Cardiac muscle cell (in vitro differentiated cells and primary cell): ENCODE measurements at regions not wholly inside any gene's neighbourhood (a gene's known extent, or its start where the extent isn't known, plus 50 kb on each side); places are given as distances from the start of the nearest gene placed in this dataset.
"Not testable (repeated sequence)": the region's sequence is repeated elsewhere in the genome, so short reads cannot be mapped to it uniquely, and the experiment has no call there.

Experiments used
- DNase-seq, 2 donors: peaks; one replicate each; pipeline versions ENCODE4 v3.0.0 to v3.0.0-alpha.2; 2010 to 2017; ENCODE audit warnings: low read depth in 1 of 2, low spot score in 1 of 2
- H3K27ac ChIP-seq: fragments of 200-600 bp; sonication (generic); 2 replicates; pipeline ENCODE4 v1.5.1; 2016
- H3K27me3 ChIP-seq: fragments of 200-600 bp; sonication (generic); 2 replicates; pipeline ENCODE4 v1.6.0; 2016; ENCODE audit warnings: control low read depth
- H3K36me3 ChIP-seq: fragments of 200-600 bp; sonication (generic); 2 replicates; pipeline ENCODE4 v1.5.1; 2016; ENCODE audit warnings: control low read depth
- H3K4me1 ChIP-seq: fragments of 200-600 bp; sonication (generic); 2 replicates; pipeline ENCODE4 v1.8.1; 2017; ENCODE audit warnings: low read depth, mild to moderate bottlenecking, mixed run types
- H3K4me3 ChIP-seq: fragments of 200-600 bp; sonication (generic); 2 replicates; pipeline ENCODE4 v1.5.1; 2016; ENCODE audit warnings: mild to moderate bottlenecking
- H3K9me3 ChIP-seq: fragments of 200-600 bp; sonication (generic); 2 replicates; pipeline ENCODE4 v1.5.1; 2017; ENCODE audit warnings: low read depth, mild to moderate bottlenecking, control low read depth
- TF ChIP-seq, protein P1 (sequence below): IDR thresholded peaks from 2 replicates; pipeline ENCODE4 v1.5.1; 2012; ENCODE audit warnings: low read depth, mild to moderate bottlenecking, low read length

DNA sequence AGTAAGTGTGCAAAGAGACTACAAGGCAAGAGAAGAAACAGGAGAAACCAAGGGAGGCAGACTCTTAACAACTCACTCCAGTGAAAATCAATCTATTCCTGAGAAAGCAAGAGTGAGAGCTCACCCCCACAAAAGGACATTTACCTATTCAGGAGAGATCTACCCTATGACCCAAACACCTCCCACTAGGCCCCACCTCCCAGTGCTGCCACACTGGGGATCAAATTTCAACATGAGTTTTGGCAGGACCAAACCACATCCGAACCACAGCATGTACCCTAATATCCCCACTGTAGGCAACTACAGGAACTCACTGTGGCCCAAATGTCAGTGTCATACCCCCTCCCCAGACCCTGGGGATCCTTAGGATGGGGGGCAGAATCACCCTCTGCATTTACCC, 526.2 kb upstream of the B3GAT1 start:
- TF ChIP-seq, protein P1, sequence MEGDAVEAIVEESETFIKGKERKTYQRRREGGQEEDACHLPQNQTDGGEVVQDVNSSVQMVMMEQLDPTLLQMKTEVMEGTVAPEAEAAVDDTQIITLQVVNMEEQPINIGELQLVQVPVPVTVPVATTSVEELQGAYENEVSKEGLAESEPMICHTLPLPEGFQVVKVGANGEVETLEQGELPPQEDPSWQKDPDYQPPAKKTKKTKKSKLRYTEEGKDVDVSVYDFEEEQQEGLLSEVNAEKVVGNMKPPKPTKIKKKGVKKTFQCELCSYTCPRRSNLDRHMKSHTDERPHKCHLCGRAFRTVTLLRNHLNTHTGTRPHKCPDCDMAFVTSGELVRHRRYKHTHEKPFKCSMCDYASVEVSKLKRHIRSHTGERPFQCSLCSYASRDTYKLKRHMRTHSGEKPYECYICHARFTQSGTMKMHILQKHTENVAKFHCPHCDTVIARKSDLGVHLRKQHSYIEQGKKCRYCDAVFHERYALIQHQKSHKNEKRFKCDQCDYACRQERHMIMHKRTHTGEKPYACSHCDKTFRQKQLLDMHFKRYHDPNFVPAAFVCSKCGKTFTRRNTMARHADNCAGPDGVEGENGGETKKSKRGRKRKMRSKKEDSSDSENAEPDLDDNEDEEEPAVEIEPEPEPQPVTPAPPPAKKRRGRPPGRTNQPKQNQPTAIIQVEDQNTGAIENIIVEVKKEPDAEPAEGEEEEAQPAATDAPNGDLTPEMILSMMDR, result no peak
- Histone ChIP-seq H3K27me3 (no peaks in the 10 kb centered on the region), H3K36me3 (no peaks in the 10 kb centered on the region), H3K9me3 (no peaks in the 10 kb centered on the region), H3K4me3 (no peak overlapping the region), H3K4me1 (no peaks in the 10 kb centered on the region), H3K27ac (no peak overlapping the region)
- no peak for DNase-seq

DNA sequence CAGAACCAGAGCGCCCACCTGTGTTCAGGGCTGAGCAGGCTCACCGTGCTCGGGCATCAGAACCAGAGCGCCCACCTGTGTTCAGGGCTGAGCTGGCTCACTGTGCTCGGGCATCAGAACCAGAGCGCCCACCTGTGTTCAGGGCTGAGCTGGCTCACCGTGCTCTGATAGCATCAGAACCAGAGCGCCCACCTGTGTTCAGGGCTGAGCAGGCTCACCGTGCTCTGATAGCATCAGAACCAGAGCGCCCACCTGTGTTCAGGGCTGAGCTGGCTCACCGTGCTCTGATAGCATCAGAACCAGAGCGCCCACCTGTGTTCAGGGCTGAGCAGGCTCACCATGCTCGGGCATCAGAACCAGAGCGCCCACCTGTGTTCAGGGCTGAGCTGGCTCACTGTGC, 525.2 kb upstream of the B3GAT1 start:
- not testable (repeated sequence) for H3K4me1 ChIP-seq, DNase-seq, H3K4me3 ChIP-seq, H3K9me3 ChIP-seq, H3K27me3 ChIP-seq, H3K36me3 ChIP-seq, H3K27ac ChIP-seq

DNA sequence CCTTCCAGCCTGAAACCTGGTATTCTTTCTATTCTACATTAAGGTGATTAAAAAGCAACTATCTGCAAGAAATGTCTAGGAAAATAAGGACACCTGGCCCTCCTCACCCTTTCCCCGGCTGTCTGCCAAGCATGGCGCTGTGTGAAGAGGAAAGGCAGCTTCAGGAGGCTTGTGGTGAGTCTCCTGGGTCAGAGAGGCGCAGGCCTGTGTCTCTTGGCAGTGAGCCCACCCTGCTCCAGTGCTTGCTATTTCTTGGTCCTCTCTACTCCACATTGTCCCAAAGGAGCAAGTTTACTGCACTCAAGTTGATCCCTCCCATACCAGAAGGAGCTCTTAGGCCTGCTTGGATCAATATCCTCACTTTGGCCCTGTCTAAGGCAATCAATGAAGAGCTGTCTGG, 520.7 kb upstream of the B3GAT1 start:
- DNase-seq, result no peak
- H3K4me3 ChIP-seq, result no peak overlapping the region
- no peaks in the 10 kb centered on the region for H3K4me1 ChIP-seq
- no peaks in the 10 kb centered on the region for H3K9me3 ChIP-seq
- no peak overlapping the region for H3K27ac ChIP-seq
- H3K36me3 ChIP-seq, result no peaks in the 10 kb centered on the region
- no peaks in the 10 kb centered on the region for H3K27me3 ChIP-seq
- TF ChIP-seq, protein P1, result no peak

DNA sequence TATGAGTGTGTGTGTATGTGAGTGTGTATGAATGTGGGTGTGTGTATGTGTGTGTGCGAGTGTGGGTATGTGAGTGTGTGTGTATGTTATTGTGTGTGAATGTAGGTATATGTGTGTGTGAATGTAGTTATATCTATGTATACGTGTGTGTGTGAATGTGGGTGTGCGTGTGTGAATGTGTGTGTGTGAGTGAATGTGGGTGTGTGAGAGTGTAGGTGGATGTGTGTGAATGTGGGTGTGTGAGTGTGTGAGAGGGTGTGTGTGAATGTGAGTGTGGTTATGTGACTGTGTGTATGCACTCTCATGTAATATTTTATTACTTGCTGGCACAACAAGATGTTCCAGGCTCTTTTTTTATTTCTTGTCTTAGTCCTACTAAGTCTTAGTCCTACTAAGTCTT, 513.4 kb upstream of the B3GAT1 start:
- no peak for DNase-seq

DNA sequence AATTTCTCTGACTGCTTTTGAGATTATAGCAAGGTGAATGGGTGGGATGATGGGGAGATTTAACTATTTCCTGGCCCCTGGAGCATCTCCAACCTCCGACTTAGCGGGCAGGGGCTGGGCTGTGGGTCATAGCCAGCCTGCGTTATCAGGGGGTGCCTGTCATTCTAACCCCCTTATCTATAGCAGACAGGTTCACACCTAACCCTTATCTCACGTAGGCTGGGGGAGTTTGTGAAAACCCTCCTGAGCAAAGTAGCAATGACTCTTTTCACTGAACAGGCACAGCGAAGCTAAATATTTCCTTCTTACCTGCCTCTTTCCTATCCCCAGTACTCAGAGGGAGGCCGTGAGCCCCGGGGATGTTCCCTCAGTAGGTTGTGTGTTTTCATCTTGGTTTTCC, 511.4 kb upstream of the B3GAT1 start:
- H3K36me3 ChIP-seq, result no peaks in the 10 kb centered on the region
- H3K4me1 ChIP-seq, result no peaks in the 10 kb centered on the region
- TF ChIP-seq, protein P1, result no peak
- no peak for DNase-seq
- no peaks in the 10 kb centered on the region for H3K27me3 ChIP-seq
- H3K4me3 ChIP-seq, result no peak overlapping the region
- no peaks in the 10 kb centered on the region for H3K9me3 ChIP-seq
- H3K27ac ChIP-seq, result no peak overlapping the region

More for the DNA sequence above, 513.4 kb upstream of the B3GAT1 start:
- H3K4me1 ChIP-seq, result no peaks in the 10 kb centered on the region
- TF ChIP-seq, protein P1, result no peak
- H3K27ac ChIP-seq, result no peak overlapping the region
- H3K9me3 ChIP-seq, result no peaks in the 10 kb centered on the region
- H3K4me3 ChIP-seq, result no peak overlapping the region
- H3K27me3 ChIP-seq, result no peaks in the 10 kb centered on the region
- no peaks in the 10 kb centered on the region for H3K36me3 ChIP-seq

DNA sequence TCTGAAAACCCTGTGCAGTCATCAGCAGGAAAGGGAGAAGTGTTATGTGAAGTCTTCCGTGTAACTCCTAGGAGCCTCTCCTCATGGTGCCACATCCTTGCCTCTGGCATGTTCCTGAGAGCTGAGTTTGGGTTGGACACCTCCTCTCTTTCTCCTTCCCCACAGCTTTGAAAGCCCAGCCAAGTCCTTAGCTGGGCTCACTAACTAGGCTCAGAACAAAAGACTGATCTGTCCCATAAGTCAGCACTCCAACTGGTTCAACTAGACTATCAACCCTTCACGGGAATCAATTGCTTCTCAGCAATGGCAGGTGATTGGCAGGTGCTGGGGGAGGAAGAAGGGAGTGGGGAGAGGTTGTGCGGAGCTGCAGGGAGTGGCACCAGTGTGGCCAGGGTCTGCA, 509.9 kb upstream of the B3GAT1 start:
- TF ChIP-seq, protein P1, result no peak
- Histone ChIP-seq H3K9me3 (no peaks in the 10 kb centered on the region), H3K4me1 (no peaks in the 10 kb centered on the region), H3K36me3 (no peaks in the 10 kb centered on the region), H3K27ac (no peak overlapping the region), H3K4me3 (no peak overlapping the region), H3K27me3 (no peaks in the 10 kb centered on the region)
- DNase-seq, result no peak
